Activated CD4-positive, alpha-beta T cell treated with anti-CD3 and anti-CD28 coated beads, Interleukin-2, amount 10 ng/mL, durations not matched to agents 7 days and 5 days (primary cell): ENCODE measurements at regions not wholly inside any gene's neighbourhood (a gene's known extent, or its start where the extent isn't known, plus 50 kb on each side); places are given as distances from the start of the nearest gene placed in this dataset.

Experiments
- CTCF ChIA-PET: fragments of 350-600 bp; sonication (Branson Sonifier 250); formaldehyde crosslinking; loops from one replicate; lab custom pipeline; 2021; ENCODE audit warnings: antibody characterized with exemption; lab: Charles Lee
- POLR2A ChIA-PET: fragments of 350-600 bp; sonication (Branson Sonifier 250); formaldehyde crosslinking; loops from one replicate; lab custom pipeline; 2021; ENCODE audit warnings: antibody characterized with exemption; lab: Charles Lee
- DNase-seq: peaks from one replicate; pipeline ENCODE4 v3.0.0-alpha.2; 2020
- H3K27ac Mint-ChIP-seq: one replicate; pipeline ENCODE4 v1.8.0; 2021; ENCODE audit warnings: mild to moderate bottlenecking, moderate library complexity, mixed read lengths
- H3K27me3 Mint-ChIP-seq: one replicate; pipeline ENCODE4 v1.8.0; 2021; ENCODE audit warnings: mixed read lengths
- H3K36me3 Mint-ChIP-seq: one replicate; pipeline ENCODE4 v1.8.0; 2021; ENCODE audit warnings: low read depth, mixed read lengths
- H3K4me1 Mint-ChIP-seq: one replicate; pipeline ENCODE4 v1.8.0; 2021; ENCODE audit warnings: mixed read lengths
- H3K4me3 Mint-ChIP-seq: one replicate; pipeline ENCODE4 v1.8.0; 2021; ENCODE audit warnings: mild to moderate bottlenecking, moderate library complexity, mixed read lengths
- H3K9me3 Mint-ChIP-seq: one replicate; pipeline ENCODE4 v1.8.0; 2021; ENCODE audit warnings: mixed read lengths

- Mint-ChIP-seq H3K27me3 (peaks cover 2% of the 10 kb centered on the region), H3K4me1 (no peaks in the 10 kb centered on the region), H3K27ac (no peak overlapping the region), H3K4me3 (no peak overlapping the region), H3K9me3 (no peaks in the 10 kb centered on the region), H3K36me3 (no peaks in the 10 kb centered on the region)
- POLR2A ChIA-PET, result no interaction called here
- CTCF ChIA-PET, result no interaction called here
- no peak for DNase-seq
These were observed 224.0 kb downstream of the MN1 start for GRCh38 chr22:27577574-27577969.

DNA sequence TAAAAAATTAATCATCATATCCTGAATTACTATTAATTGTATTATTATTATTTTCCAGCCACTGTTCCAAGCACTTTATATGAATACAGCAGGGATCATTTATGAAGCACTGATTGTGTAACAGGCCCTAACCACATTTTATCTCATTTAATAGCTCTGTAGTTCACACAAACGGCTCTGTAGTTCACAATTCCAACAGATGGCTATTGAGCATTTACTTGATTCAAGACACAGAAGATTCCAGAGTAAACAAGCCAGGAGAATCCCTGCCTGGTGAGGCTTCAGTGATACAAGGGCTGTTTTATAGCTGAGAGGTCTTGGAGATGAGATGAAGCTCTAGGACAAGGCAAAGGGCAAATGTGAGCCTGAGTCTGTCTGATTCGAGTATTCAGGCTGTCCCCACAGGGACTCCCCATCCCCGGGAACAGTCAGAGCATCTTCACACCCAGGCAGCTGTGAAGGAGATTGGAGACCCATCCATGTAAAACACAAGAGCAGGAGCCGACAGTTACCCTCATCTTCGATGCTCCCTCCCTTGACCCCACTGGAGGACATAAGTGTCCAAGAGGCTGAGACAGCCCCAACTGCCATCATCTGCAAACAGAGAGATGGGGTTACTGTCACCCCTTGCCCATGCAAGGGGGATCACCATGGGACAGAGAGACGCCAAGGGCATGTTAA is 222.5 kb downstream of the MN1 start:
- H3K9me3 Mint-ChIP-seq, result no peaks in the 10 kb centered on the region
- no peak overlapping the region for H3K4me3 Mint-ChIP-seq
- H3K27me3 Mint-ChIP-seq, result no peaks in the 10 kb centered on the region
- H3K4me1 Mint-ChIP-seq, result no peaks in the 10 kb centered on the region
- H3K36me3 Mint-ChIP-seq, result no peaks in the 10 kb centered on the region
- DNase-seq, result no peak
- ChIA-PET CTCF (no interaction called here), POLR2A (no interaction called here)
- H3K27ac Mint-ChIP-seq, result no peak overlapping the region

DNA sequence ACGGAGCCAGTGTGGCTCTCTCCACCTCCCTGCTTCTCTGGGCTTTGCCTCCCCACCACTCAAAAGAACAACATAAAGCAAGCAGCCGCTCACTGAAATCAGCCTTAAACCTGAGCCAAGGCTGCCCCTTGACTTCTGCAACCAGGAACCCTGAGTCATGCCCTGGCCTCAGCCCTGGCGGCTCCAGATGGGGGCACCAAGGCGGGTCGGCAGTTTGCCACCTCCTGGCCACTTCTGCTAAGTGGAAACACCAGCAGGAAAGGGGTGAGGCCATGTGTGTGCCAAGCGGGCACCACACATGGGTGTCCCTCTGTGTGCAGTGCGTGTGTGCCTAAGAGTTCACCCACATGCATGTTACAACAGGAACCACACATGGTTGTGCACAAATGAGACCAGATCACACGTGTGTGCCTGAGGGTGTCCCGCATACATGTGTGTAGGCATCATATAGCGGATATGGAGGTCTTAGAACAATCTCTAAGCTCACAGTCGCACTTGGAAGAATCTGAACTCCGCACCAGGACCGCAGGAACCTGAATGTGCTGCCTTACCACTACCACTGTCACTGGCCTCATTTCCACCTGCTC is 221.2 kb downstream of the MN1 start:
- CTCF ChIA-PET, result no interaction called here
- Mint-ChIP-seq H3K9me3 (no peaks in the 10 kb centered on the region), H3K27me3 (no peaks in the 10 kb centered on the region), H3K27ac (no peak overlapping the region), H3K36me3 (no peaks in the 10 kb centered on the region), H3K4me3 (no peak overlapping the region), H3K4me1 (no peaks in the 10 kb centered on the region)
- POLR2A ChIA-PET, result no interaction called here
- DNase-seq, result no peak

DNA sequence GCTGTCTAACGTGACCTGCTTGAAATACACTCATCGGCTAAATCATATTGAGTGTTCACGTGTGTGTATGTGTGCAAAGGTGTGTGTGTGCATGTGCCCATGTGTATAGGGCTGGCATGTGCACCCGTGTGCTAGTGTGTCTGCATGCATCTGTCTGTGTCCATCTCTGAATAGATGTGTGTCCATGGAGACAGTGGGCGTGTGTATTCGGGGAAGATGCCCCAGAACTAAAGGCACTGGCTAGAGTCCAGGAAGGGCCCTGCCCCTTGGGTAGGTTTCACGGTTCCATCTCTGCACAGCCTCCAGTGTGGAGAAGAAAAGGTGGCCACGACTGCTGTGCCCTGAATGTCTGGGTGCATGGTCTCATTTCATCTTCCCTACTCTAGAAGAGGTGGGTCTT is 220.3 kb downstream of the MN1 start:
- no peaks in the 10 kb centered on the region for H3K4me1 Mint-ChIP-seq
- POLR2A ChIA-PET, result no interaction called here
- H3K9me3 Mint-ChIP-seq, result no peaks in the 10 kb centered on the region
- no peak overlapping the region for H3K27ac Mint-ChIP-seq
- DNase-seq, result no peak
- H3K36me3 Mint-ChIP-seq, result no peaks in the 10 kb centered on the region
- no peaks in the 10 kb centered on the region for H3K27me3 Mint-ChIP-seq
- no peak overlapping the region for H3K4me3 Mint-ChIP-seq
- CTCF ChIA-PET, result no interaction called here

DNA sequence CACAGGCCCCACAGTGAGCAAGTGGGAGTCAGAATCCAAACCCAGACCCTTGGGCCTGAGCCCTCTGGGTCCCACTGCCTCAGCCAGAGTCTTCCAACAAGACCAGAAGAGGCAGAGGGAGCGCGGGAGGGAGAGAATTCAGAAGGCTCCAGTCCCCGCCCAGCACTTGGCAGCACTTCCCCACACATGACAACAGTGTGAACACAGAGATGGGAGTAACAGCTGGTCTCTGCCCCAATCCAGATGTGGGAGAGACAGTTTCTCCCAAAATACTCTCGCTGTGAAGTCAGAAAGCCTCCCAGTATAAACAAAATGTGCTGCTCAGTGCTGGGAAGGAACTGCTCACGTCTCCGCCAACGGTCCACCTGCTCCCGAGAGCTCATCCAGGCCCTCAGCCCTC is 219.9 kb downstream of the MN1 start:
- Mint-ChIP-seq H3K27ac (no peak overlapping the region), H3K9me3 (no peaks in the 10 kb centered on the region), H3K4me3 (no peak overlapping the region), H3K27me3 (no peaks in the 10 kb centered on the region), H3K36me3 (no peaks in the 10 kb centered on the region), H3K4me1 (no peaks in the 10 kb centered on the region)
- CTCF ChIA-PET, result no interaction called here
- POLR2A ChIA-PET, result no interaction called here
- DNase-seq, result no peak

DNA sequence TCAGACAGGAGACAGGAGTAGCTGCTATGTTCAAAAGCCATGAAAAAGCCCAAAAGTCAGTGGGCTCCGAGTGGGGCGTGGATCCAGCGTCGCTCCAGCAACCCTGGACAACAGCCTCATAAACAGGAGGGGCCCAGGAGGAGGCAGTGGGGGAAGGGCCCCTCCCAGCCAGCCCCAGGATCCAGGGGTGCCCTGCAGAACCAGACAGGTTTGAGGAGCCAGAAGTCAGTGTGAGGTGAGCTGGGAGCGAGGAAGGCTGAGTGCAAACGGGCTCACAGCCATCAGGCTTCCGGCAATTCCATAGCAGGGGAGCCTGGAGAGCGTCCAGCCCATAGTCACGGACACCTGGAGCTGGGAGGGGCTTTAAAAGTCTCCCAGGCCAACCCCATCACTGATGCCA is 217.7 kb downstream of the MN1 start:
- no peaks in the 10 kb centered on the region for H3K27me3 Mint-ChIP-seq
- no peaks in the 10 kb centered on the region for H3K4me1 Mint-ChIP-seq
- no peaks in the 10 kb centered on the region for H3K36me3 Mint-ChIP-seq
- CTCF ChIA-PET, result interaction anchor here (0.5 kb wide), 1 partner anchor 111 kb away, joined by 3 read pairs; no protein-coding TSS in a partner anchor
- POLR2A ChIA-PET, result no interaction called here
- no peaks in the 10 kb centered on the region for H3K9me3 Mint-ChIP-seq
- no peak overlapping the region for H3K4me3 Mint-ChIP-seq
- H3K27ac Mint-ChIP-seq, result no peak overlapping the region
- no peak for DNase-seq

DNA sequence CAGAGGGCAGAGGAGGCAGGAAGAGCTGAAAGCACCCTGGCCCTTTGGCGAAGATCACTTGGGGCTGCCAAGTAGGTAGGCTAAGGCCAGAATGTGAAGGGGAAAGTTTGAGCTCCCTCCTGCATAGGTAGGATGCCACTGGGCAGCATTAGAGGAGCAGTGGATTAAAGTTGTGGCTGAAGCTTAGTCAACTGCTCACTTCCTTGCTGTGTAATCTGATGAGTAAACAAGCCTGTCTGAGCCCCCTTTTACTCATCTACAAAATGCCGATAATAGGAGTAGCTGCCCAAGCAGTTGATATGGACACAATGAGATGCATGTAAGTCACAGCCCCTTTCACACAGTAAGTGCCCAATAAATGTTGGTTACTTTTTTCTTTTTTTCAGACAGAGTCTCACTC is 216.4 kb downstream of the MN1 start:
- H3K4me1 Mint-ChIP-seq, result no peaks in the 10 kb centered on the region
- H3K9me3 Mint-ChIP-seq, result no peaks in the 10 kb centered on the region
- H3K4me3 Mint-ChIP-seq, result no peak overlapping the region
- H3K27me3 Mint-ChIP-seq, result no peaks in the 10 kb centered on the region
- ChIA-PET POLR2A (no interaction called here), CTCF (no interaction called here)
- no peak overlapping the region for H3K27ac Mint-ChIP-seq
- no peak for DNase-seq
- H3K36me3 Mint-ChIP-seq, result no peaks in the 10 kb centered on the region

GRCh38 chr22:27588268-27588667 is 213.3 kb downstream of the MN1 start:
- Mint-ChIP-seq H3K27me3 (no peaks in the 10 kb centered on the region), H3K4me1 (no peaks in the 10 kb centered on the region), H3K4me3 (no peak overlapping the region), H3K9me3 (no peaks in the 10 kb centered on the region), H3K36me3 (no peaks in the 10 kb centered on the region), H3K27ac (no peak overlapping the region)
- ChIA-PET POLR2A (no interaction called here), CTCF (no interaction called here)
- DNase-seq, result no peak

GRCh38 chr22:27588915-27589314 is 212.6 kb downstream of the MN1 start:
- Mint-ChIP-seq H3K27me3 (no peaks in the 10 kb centered on the region), H3K27ac (no peak overlapping the region), H3K9me3 (no peaks in the 10 kb centered on the region), H3K36me3 (no peaks in the 10 kb centered on the region), H3K4me1 (no peaks in the 10 kb centered on the region), H3K4me3 (no peak overlapping the region)
- no peak for DNase-seq
- ChIA-PET POLR2A (no interaction called here), CTCF (no interaction called here)

GRCh38 chr22:27591060-27591459 is 210.5 kb downstream of the MN1 start:
- Mint-ChIP-seq H3K9me3 (no peaks in the 10 kb centered on the region), H3K4me1 (no peaks in the 10 kb centered on the region), H3K27ac (no peak overlapping the region), H3K36me3 (no peaks in the 10 kb centered on the region), H3K4me3 (no peak overlapping the region), H3K27me3 (no peaks in the 10 kb centered on the region)
- DNase-seq, result no peak
- CTCF ChIA-PET, result no interaction called here
- POLR2A ChIA-PET, result no interaction called here

DNA sequence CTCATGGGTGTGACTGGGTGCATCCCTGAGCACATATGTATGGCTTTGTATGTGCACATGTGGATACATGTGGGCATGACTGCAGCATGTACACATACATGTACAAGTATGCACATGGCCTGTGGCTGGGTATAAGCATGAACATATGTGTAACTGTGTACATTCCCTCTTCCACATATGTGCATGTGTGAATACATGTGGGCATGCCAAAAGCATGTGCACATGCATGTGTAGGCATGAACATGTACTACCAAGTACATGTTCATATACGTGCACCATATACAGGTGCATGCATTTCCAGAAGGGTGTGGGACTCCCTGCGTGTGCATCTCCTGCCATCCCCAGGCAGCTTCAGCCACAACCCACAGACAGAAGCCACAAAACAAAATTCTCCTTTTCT is 208.2 kb downstream of the MN1 start:
- no peak overlapping the region for H3K4me3 Mint-ChIP-seq
- DNase-seq, result no peak
- peaks cover 2% of the 10 kb centered on the region for H3K27me3 Mint-ChIP-seq
- H3K27ac Mint-ChIP-seq, result no peak overlapping the region
- H3K36me3 Mint-ChIP-seq, result no peaks in the 10 kb centered on the region
- ChIA-PET CTCF (no interaction called here), POLR2A (interaction anchor here (0.6 kb wide), 1 partner anchor 13 kb away, joined by 3 read pairs; no protein-coding TSS in a partner anchor)
- no peaks in the 10 kb centered on the region for H3K9me3 Mint-ChIP-seq
- no peaks in the 10 kb centered on the region for H3K4me1 Mint-ChIP-seq

- no peaks in the 10 kb centered on the region for H3K36me3 Mint-ChIP-seq
- no peak overlapping the region for H3K27ac Mint-ChIP-seq
These were observed 207.5 kb downstream of the MN1 start for GRCh38 chr22:27594020-27594419.

GRCh38 chr22:27594474-27595134 is 207.0 kb downstream of the MN1 start:
- Mint-ChIP-seq H3K27me3 (peaks cover 2% of the 10 kb centered on the region), H3K9me3 (no peaks in the 10 kb centered on the region), H3K36me3 (no peaks in the 10 kb centered on the region), H3K4me1 (no peaks in the 10 kb centered on the region), H3K27ac (no peak overlapping the region), H3K4me3 (no peak overlapping the region)
- POLR2A ChIA-PET, result no interaction called here
- CTCF ChIA-PET, result no interaction called here
- DNase-seq, result no peak

More at GRCh38 chr22:27594020-27594419, 207.5 kb downstream of the MN1 start:
- POLR2A ChIA-PET, result no interaction called here
- CTCF ChIA-PET, result no interaction called here
- Mint-ChIP-seq H3K4me1 (no peaks in the 10 kb centered on the region), H3K27me3 (peaks cover 2% of the 10 kb centered on the region), H3K9me3 (no peaks in the 10 kb centered on the region), H3K4me3 (no peak overlapping the region)
- DNase-seq, result no peak
